HG02938 (cell line): ENCODE measurements at regions not wholly inside any gene's neighbourhood (a gene's known extent, or its start where the extent isn't known, plus 50 kb on each side); places are given as distances from the start of the nearest gene placed in this dataset.

Source experiments
- ATAC-seq: cut with Tn5 transposase; IDR thresholded peaks from one replicate; pipeline ENCODE4 v1.9.1; 2021; ENCODE audit warnings: mild to moderate bottlenecking, moderate library complexity; ENCODE audit not compliant: unreplicated experiment

DNA sequence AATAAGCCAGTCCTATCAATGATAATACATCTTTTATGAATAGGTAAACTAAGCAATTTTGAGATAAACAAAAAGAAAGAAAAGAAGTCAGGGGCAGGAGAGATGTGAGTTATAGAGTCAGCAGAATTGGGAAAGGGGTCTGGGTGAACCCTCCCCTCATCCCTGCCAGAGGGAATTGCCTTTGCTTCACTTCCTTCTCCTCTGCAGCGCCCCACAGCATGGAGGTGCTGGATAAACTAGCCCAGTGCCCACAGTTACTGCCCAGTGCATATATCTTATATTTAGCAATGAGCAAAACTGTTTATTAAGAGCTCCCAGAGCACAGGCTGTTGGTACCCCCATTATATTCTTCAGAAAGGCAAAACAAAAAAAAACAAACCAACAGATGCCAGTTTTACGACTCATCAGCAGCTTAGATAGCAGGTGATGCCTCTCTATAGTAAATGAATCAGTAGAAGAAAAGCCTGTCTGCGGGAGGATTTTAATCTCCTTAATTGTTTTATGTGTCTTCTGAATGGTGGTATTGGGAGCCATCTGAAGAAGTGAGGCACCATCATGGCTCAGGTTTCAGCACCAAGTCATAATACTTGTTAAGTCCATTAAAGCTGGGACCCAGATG lies 419.2 kb downstream of the EPM2A start:
- ATAC-seq, result no peak

DNA sequence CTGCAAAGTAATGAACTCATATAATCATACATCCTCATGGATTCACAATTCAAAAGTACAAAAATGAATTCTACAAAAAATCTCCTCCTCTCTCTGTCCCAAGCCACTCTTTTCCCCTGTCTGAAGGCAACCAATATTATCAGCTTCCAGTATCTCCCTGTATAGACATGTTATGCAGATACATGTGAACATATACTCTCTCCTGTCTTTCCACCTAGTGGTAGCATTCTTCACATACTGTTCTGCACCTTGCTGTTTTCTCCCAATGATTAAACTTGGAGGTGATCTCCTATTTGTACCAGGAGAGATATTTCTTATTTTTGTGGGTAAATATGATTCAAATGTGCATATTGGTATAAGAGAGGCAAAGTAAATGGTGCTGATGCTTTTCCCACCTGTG lies 416.4 kb downstream of the EPM2A start:
- ATAC-seq, result no peak

DNA sequence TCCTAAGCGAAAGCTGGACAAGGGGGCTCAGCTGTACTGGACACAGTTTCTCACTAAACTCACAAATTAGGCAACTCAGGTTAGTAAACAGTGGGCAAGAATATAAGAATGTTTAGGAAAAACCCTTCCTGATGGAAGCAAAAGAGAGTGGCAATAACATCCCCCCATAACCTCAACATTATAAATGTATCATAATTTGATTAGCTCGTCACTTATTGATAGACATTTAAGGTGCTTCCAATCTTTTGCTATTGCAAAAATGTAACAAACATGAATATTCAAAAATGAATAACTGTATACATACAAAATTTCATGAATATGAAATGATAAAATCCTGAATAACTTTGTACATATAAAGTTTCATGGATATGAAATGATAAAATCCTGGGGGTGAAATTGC lies 415.7 kb downstream of the EPM2A start:
- ATAC-seq, result no peak

DNA sequence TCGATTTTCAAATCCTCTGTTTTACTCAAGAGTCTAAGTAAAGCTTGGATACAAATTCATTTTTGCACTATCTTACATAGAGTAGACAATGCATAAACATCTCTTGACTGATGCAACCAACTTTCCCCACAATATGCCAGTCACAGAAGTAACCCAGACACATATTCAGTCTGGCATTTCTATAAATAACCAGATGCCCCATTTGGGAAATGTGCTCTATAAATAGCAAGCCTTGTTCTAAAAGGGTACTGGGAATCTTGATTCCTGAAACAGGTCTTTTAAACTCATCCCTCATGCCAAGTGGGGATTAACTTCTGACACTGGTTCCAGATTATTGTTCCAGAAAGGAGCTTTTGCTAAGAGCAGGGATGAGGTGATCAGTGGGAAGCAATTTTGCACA lies 411.7 kb downstream of the EPM2A start:
- no peak for ATAC-seq

DNA sequence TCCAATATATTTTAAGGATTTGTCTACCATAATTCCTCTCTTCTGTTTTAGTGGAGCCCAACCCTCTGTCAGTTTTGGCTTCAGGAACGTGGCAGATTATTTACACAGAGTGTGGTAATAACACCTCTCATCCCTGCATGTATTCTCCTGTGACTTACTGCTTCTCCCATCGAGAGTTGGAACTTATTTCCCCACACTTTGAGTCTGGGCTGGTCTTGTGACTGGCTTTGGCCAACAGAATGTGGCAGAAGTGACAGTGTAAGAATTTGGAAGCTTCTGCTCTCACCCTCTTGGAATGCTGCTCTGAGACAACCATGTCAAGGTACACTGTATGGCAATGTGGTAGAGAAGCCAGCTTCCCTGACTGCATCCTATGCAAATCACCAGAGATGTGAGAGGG lies 407.7 kb downstream of the EPM2A start:
- no peak for ATAC-seq

DNA sequence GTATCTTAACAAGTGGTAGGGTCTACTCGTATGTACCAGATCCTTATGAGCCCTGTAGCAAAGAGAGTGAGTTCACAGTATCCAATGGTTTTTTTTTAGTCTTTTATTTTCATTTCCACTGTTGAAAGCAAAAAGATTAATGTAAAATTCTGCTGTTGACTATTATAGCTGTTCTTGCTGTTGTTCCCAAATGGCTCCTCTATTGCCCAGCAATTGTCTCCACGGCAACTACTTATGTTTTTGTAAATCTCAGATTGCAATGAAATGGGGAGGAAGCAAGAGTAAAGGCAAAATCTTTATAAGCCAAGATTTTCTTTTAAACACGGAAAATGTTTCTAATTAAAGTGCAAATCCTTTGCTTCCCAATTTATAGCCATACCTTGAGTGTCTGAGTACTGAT lies 406.1 kb downstream of the EPM2A start:
- no peak for ATAC-seq

DNA sequence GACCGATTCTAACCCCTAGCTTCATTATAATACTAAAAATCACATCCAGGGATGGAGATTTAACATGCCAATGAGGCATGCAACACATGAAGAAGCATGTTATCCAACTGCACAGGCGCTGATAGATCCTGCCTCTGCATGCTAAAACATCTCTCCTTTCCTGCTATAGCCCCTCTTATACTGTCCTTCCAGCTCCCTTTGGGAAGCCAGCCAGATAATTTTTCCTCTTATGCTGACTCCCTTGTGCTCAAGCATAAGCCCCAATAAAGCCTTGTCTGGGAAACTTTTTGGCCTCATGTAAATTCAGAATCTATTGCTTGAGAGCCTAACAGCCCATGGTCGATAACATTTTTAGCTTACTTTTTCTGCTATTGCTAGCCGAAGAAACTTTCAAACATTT lies 404.3 kb downstream of the EPM2A start:
- no peak for ATAC-seq

DNA sequence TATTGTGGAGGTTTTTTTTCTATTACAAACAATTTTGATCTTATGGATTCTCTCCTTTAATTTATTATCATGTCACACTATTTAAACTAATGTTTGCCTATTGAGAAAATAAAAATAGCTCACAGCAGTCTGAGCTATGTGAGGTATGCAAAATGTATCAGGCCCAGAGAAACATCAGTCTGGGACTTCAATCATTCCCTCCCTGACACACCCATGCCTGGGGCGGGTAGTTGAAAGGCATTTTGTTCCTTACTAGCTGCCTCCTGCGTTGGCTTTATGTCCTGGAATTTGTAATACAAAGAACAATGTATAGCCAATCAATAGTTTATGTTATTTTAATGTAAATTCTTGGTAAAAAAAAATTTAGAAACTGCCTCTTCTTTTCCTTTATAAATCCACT lies 403.3 kb downstream of the EPM2A start:
- no peak for ATAC-seq

DNA sequence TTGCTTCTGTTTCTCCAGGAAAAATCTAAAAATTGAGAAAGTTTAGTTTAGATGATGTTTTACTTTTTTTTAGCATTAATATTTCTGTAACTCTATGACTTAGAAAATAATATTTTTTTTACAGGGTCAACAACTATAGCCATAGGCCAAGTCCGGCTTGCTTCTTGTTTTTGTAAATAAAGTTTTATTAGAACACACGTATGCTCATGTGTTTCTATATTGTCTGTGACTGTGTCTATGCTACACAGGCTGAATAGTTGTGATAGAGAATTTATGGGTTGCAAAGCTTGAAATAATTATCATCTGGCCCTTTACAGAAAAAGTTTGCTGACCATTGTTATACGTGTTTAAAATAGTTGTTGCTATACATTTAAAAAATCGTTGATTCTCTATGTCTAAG lies 399.2 kb downstream of the EPM2A start:
- no peak for ATAC-seq

DNA sequence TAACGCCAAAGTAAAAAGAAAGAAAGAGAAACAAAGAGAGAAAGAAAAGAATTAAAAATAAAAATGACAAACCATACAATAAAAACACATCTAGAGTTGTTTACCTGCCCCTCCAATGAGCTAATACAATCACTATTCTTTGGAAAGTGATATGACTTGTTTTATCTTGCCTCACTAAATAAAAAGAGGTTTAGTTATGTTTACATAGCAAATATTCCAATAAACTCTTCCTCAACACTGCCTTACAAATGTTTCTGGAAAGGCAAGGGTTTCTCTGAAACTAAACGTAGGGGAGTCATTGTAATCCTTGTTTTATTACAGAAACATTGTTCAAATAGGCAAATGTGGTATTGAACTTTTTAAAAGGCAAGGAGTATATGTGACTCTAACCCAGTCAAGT lies 396.2 kb downstream of the EPM2A start:
- ATAC-seq, result no peak

DNA sequence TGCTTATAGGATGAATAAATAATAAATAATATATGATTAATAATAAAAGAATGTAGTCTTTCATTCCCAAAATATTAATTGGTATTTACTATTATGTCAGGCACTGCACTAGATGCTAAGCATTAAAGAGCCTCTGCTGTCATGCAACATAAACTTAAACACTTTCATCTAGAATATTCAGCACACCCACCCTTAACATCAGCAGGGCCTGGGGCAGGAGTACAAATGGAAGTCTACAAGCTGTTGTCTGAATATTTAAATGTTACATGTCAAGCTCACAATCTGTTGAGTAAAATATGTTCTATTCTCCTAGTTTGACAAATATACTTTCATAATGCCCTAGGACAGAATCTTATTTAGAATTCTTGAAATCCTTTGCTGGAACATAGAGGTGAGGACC lies 395.1 kb downstream of the EPM2A start:
- ATAC-seq, result no peak

DNA sequence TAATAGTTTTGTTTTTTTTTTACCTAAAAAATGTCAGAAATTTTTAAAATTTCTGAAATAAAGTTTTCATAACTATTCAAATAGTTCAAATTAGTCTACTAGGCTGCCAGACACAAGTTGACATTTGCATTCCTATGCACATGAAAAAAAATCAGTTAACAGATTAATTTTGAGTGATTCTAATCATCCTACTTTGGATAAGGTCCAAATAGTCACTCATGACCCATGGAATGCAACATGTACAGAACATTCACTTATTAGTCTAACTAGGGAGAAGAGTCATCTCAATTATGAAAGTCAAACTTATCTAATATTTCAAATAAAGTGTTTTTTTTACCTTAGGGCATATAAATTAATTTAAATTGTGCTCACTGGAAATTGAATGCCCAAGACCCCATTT lies 390.2 kb downstream of the EPM2A start:
- no peak for ATAC-seq

DNA sequence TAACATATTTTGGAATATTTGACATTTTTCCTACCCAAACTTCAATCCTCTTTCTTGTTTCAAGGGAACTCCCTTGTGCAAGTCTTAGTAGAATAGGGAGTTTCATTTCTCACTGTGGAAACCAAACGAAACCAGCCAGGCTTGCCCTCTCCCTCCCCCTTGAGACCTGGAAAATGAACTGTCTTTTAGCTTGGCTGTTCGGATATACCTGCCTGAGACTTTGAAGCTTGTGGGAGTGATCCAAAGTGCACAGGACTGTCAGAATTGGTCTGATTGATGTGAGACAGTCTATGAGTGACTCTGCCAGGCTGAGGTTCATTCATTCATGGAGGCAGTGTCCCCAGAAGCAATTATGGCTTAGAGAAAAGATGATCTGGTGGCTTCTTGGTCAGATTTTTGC lies 388.1 kb downstream of the EPM2A start:
- no peak for ATAC-seq

DNA sequence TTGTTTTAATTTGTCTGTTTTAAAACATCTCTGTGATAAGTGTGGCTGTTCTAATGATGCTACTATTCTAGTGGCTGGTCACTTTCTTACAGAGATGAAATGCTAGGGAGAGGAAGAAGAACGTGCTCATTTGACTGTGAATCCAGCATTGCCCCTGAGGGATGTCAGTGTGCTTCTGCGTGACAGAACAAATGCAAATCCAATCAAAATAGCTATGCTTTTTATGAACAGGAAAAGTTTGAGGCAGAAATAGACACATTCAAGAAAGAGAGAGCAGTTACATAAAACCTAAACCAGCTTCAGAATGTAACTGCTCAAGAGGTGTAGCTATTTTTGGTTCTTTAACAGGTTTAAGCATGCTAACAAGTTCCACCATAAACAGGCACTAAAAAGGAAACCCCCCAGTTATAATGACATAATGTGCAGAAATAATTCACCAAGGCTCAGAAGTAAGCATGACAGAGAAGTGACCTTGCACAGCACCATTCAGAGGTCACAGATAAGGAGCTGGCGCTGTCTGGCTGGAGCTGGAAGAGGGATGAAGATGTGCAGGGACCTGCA lies 385.3 kb downstream of the EPM2A start:
- ATAC-seq, result peak; percentile 82

DNA sequence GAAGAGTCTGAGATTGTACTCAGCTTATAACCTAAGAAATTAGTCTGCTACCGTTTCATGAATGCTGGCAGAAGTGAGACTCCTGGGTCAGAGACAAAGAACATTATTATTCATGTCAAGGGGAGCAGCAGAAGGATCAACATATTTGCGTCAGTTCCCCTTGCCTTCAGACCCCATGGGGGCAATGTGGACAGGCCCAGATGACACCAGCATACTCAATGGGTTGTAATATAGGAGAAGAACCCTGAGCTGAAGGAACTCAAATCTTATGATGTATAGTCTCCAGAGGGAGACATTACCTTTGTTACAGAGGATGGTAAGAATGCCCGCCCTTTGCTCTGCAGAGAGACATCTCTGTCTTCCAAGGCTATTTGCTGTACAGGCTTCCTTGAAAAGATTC lies 384.4 kb downstream of the EPM2A start:
- no peak for ATAC-seq

DNA sequence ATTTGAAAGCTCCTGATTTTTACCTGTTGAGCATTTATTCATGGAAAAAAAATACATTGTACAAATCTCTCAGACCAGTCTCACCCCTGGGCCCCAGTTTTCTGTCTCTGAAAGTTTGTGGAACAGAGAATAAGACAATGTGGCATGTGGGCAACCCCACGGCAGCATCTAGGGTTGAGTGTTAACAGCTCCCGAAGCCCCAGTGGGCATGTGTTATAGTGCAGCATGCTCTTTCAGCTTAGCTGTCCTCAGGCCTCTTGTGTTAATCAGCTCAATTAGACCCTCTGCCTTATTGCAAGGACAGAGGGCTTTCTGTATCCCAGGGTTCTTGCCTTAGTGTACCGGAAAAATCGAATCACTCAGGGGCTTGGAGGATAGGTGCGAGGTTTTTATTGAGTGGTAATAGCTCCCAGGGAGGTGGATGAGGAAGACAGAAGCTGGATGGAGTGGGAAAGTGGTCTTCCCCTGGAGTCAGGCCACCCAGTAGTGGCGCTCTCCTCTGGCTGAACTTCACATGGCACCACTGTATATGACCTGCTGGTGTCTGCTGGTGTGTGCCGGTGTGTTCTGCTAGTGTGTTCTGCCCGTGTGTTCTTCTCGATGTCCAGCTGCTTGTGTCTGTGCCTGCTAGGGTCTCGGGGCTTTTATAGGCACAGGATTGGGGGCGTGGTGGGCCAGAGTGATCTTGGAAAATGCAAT lies 382.8 kb downstream of the EPM2A start:
- ATAC-seq, result no peak

DNA sequence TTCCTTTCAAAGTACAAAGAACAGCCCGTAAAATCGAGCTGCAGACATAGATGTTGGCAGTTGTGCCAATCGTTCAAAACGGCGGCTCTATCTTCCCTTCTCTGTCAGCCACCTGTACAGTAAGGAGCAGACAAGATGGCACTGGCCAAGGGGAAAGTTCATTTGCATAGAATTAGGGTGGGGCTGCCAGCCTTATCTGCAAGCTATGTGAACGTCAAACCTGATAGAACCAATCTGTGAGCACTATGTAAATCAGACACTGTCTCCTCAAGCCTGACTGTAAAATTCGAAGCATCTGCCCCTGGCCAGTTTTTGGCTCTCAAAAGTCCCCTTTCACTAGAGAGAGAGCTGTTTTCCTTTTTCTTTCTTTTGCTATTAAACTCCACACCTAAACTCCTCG lies 374.5 kb downstream of the EPM2A start:
- no peak for ATAC-seq

DNA sequence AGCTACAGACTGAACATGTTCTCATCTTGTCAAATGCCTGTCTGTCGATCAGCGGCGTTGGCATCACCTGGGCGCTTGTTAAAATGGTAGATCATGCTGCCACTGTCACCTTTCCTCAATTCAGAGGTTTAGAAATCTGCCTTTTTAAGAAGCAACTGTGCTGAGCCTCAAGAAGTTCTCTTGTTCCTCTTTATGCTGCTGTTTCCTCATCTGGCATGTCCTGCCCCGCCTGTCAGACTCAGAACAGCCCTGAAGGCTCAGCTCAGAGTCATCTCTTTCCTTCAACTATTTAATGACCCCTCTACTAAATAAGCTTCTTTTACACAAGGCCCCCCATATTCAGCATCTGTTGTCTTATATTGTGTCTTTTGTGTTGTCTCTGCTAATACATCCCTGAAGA lies 368.2 kb downstream of the EPM2A start:
- ATAC-seq, result no peak

DNA sequence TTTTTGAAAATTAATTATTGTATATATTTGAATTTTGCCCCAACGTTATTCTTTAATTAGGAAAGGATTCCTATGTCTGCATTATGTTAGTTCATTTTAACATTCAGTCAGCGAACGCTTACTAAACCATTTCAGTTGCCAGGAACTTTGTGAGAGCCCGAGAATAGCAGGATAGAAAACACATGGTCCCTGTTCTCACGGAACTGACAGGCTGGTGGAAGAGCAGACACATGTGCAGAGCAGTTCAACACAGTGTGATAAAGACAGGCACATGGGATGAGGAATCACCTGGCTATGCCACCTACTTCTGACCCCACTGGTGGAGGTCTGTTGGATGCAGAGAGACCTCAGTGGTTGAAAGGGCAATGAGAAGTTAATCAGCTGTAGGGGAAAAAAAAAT lies 367.2 kb downstream of the EPM2A start:
- no peak for ATAC-seq

DNA sequence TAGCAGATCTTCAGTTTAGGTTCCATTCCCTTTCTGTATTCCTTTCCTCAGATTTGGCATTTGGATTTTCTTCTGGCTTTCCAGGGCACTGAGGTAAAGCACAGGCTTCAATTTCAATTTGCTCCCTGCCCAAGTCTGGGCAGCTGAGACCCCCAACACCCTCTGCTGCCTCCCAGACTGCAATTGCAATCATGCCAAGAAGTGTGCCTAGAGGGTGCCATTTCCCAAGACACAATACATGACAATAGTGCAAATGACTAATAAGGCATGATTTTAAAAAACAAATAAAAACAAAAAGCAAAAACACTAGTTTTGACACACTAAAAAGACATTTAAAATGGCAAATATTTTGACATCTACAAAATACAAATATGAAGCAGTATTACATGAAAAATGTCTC lies 364.8 kb downstream of the EPM2A start:
- ATAC-seq, result no peak

DNA sequence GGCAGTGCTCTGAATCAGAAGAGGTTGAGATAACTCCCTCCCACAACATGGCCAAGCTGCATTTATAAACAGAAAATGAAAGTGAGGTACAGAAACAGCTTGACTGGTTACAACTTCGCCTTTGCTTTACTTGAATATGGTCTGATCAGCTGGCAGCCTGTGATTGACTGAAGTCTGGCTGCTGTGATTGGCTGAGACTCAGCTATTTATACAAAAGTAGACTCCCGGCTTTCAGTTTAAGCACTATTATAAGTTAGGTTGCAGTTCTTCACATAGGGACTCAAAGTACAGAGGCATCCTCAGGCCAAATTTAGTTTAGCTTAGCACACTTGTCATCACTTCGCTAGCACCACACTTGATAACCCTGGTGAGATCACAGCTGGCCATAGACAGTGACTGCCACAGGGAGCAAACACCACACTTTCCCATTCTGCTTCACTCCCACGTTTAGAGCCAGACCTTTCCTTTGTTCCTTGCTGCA lies 362.6 kb downstream of the EPM2A start:
- ATAC-seq, result peak; percentile 98

DNA sequence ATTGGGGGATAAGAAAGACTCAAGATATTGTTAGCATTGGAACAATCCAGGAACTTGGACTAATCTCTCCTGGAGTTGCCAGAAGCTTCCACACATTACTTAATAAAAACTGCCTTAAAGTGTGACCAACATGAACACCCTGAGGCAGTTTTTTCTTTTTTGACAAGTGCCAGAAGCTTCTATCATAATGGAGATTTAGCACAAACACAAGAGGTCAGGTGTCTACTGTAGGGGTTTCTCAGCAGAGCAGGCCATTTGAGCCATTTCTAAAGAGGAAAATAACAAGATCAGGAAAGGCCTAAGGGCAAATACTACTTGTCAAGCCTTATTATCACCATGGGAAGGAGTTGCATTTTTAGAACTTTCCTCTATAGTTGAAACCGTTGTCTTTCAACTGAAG lies 361.5 kb downstream of the EPM2A start:
- no peak for ATAC-seq

DNA sequence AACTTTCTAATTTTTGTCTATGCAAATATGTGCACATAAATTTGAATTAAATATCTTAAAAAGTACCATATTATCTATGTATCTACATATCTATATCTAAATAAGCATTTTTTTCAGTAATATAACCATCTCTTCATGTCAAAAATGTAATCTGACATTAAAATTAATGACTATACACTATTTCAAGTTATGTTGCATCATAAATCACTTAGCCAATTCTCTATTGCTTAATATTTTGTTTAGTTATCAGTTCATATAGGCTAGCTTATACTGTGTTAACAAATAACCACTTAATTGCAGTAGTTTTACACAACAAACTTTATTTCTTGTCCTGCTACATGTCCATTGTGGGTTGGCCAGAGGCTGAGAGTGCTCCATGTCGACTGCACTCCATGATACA lies 360.8 kb downstream of the EPM2A start:
- ATAC-seq, result no peak
